ENCODE measurements at regions not wholly inside any gene's neighbourhood (a gene's known extent, or its start where the extent isn't known, plus 50 kb on each side); places are given as distances from the start of the nearest gene placed in this dataset.
"Not testable (repeated sequence)": the region's sequence is repeated elsewhere in the genome, so short reads cannot be mapped to it uniquely, and the experiment has no call there.

DNA sequence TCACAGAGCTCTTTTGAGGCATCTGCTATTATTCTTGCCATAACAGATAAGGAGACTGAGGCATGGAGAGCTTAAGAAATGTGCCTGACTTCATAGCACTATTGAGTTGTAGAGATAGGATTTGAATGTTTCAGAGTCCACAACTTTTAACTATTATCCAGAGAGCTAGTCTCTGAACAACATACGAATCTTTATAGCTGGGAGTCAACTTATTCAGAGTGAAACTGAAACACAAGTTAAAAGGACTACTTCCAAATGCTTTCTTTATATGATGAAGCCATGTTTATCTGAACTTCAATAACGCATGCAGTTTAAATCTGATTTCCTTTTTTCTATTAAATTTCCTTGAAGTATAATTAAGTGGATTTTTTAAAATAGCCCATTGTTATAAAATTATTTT lies 268.8 kb downstream of the IKZF2 start:
- no peak overlapping the region for H3K4me3 Mint-ChIP-seq (ENCODE audit: low read depth)
- no peak for DNase-seq (ENCODE audit: low spot score, unreplicated experiment)
- H3K27ac Mint-ChIP-seq, result no peak overlapping the region
- H3K36me3 Mint-ChIP-seq (ENCODE audit: insufficient read depth), result peaks cover 9% of the 10 kb centered on the region
- H3K27me3 Mint-ChIP-seq, result no peaks in the 10 kb centered on the region
- peaks cover 40% of the 10 kb centered on the region for H3K9me3 Mint-ChIP-seq (ENCODE audit: low read depth)
- H3K4me1 Mint-ChIP-seq (ENCODE audit: low read depth), result no peaks in the 10 kb centered on the region
- no peak for TF ChIP-seq CTCF (IDR thresholded peaks at IDR 0.05; ENCODE audit: unreplicated experiment)

DNA sequence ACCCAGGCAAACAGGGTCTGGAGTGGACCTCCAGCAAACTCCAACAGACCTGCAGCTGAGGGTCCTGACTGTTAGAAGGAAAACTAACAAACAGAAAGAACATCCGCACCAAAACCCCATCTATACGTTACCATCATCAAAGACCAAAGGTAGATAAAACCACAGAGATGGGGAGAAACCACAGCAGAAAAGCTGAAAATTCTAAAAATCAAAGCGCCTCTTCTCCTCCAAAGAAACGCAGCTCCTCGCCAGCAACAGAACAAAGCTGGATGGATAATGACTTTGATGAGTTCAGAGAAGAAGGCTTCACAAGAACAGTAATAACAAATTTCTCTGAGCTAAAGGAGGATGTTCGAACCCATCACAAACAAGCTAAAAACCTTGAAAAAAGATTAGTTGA lies 274.9 kb downstream of the IKZF2 start:
- H3K4me3 Mint-ChIP-seq (ENCODE audit: low read depth); H3K36me3 Mint-ChIP-seq (ENCODE audit: insufficient read depth); DNase-seq (ENCODE audit: low spot score, unreplicated experiment); H3K27ac Mint-ChIP-seq; H3K27me3 Mint-ChIP-seq; H3K4me1 Mint-ChIP-seq (ENCODE audit: low read depth): not testable (repeated sequence)
- H3K9me3 Mint-ChIP-seq (ENCODE audit: low read depth), result peaks cover 19% of the 10 kb centered on the region

- not testable (repeated sequence) for H3K27ac Mint-ChIP-seq; H3K36me3 Mint-ChIP-seq (ENCODE audit: insufficient read depth); H3K4me3 Mint-ChIP-seq (ENCODE audit: low read depth); H3K27me3 Mint-ChIP-seq; DNase-seq (ENCODE audit: low spot score, unreplicated experiment); H3K4me1 Mint-ChIP-seq (ENCODE audit: low read depth)
- H3K9me3 Mint-ChIP-seq (ENCODE audit: low read depth), result peaks cover 19% of the 10 kb centered on the region
Measured at GRCh38 chr2:212875950-212876349, 275.5 kb downstream of the IKZF2 start.

DNA sequence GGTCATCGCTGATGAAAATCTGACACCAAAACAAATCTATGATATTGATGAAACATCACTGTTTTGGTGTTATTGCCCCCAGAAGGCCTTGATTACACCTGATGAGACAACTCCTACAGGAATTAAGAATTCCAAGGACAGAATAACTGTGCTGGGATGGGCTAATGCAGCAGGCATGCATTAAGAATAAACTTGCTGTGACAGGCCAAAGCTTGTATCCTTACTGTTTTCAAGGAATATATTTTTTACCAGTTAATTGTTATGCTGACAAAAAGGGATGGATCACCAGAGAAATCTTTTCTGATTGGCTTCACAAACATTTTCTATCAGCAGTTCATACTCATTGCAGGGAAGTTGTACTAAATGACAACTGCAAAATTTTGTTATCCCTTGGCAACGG lies 278.2 kb downstream of the IKZF2 start:
- H3K36me3 Mint-ChIP-seq (ENCODE audit: insufficient read depth), result peaks cover 1% of the 10 kb centered on the region
- DNase-seq (ENCODE audit: low spot score, unreplicated experiment), result no peak

GRCh38 chr2:212871597-212871996 lies 279.8 kb downstream of the IKZF2 start:
- no peak overlapping the region for H3K27ac Mint-ChIP-seq
- no peak for TF ChIP-seq CTCF (IDR thresholded peaks at IDR 0.05; ENCODE audit: unreplicated experiment)
- H3K36me3 Mint-ChIP-seq (ENCODE audit: insufficient read depth), result peaks cover 1% of the 10 kb centered on the region
- no peaks in the 10 kb centered on the region for H3K27me3 Mint-ChIP-seq
- peaks cover 5% of the 10 kb centered on the region for H3K4me1 Mint-ChIP-seq (ENCODE audit: low read depth)
- no peaks in the 10 kb centered on the region for H3K9me3 Mint-ChIP-seq (ENCODE audit: low read depth)
- H3K4me3 Mint-ChIP-seq (ENCODE audit: low read depth), result no peak overlapping the region
- DNase-seq (ENCODE audit: low spot score, unreplicated experiment), result no peak

More for the DNA sequence above, 278.2 kb downstream of the IKZF2 start:
- peaks cover 8% of the 10 kb centered on the region for H3K9me3 Mint-ChIP-seq (ENCODE audit: low read depth)
- TF ChIP-seq CTCF (IDR thresholded peaks at IDR 0.05; ENCODE audit: unreplicated experiment), result no peak
- H3K27me3 Mint-ChIP-seq, result no peaks in the 10 kb centered on the region
- no peak overlapping the region for H3K27ac Mint-ChIP-seq
- peaks cover 5% of the 10 kb centered on the region for H3K4me1 Mint-ChIP-seq (ENCODE audit: low read depth)
- no peak overlapping the region for H3K4me3 Mint-ChIP-seq (ENCODE audit: low read depth)

- no peak overlapping the region for H3K27ac Mint-ChIP-seq
- TF ChIP-seq CTCF (IDR thresholded peaks at IDR 0.05; ENCODE audit: unreplicated experiment), result no peak
- peaks cover 9% of the 10 kb centered on the region for H3K36me3 Mint-ChIP-seq (ENCODE audit: insufficient read depth)
- H3K27me3 Mint-ChIP-seq, result no peaks in the 10 kb centered on the region
- no peaks in the 10 kb centered on the region for H3K4me1 Mint-ChIP-seq (ENCODE audit: low read depth)
- no peak for DNase-seq (ENCODE audit: low spot score, unreplicated experiment)
- H3K9me3 Mint-ChIP-seq (ENCODE audit: low read depth), result peaks cover 28% of the 10 kb centered on the region
- H3K4me3 Mint-ChIP-seq (ENCODE audit: low read depth), result no peak overlapping the region
Measured at GRCh38 chr2:212864186-212864585, 287.2 kb downstream of the IKZF2 start.

Data from progenitor cell of endocrine pancreas (in vitro differentiated cells).